ENCODE measurements at regions not wholly inside any gene's neighbourhood (a gene's known extent, or its start where the extent isn't known, plus 50 kb on each side); places are given as distances from the start of the nearest gene placed in this dataset.

DNA sequence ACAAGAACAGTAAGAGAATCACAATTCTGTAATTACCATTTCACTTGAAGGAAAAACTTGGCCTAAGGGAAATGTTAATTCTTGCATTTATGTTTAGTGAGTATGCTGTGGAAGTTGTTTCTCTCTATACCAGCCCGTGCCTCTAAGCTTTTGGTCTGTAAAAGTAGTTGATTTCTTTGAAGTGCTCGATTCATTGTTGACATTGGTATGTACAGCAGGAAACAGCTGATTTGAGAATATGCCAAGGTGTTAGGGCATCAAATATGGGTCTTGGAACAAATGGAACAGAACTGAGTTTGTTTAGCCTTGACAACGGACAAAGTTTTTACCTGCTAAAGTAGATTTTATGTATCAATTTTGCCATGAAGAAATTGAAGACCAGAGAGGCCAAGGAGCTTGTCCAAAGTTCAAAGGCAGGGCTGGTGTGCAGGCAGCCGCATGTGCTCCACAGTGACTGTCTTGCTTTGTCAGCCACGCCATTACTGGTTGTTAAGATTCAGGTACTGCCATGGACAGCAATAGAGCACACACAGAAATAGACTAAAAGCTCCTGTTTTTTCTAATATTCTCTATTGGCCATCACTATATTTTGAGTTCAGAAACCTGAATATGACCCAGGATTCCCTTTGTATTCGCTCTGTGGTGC lies 75.5 kb upstream of the TLR3 start:
- DNase-seq = no peak

DNA sequence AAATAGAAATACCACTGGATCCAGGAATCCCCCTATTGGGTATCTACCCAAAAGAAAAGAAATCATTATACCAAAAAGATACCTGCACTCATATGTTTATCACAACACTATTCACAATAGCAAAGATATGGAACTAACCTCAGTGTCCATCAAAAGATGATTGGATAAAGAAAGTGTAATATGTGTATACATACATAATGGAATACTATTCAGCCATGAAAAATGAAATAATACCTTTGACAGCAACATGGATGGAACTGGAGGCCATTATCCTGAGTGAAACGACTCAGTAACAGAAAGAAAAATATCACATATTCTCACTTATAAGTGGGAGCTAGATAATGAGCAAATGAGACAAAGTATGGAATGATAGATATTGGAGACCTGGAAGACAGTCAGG lies 74.2 kb upstream of the TLR3 start:
- DNase-seq = no peak

DNA sequence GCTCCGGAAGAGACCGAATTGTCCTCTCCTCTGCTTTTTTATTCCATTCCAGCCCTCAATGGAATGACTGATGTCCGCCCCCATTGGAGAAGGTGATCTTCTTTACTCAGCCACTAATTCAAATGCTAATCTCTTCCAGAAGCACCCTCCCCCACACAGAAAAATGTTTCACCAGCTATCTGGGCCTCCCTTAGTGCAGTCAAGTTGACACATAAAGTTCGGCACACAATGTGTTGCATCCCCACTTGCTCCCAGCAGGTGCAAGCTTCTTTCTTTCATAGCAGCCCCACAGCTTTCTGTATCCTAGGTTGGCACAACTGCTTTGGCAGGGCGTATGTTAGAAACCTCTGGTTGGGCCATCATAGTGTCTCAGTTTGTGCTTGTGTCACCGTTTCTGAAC lies 73.3 kb upstream of the TLR3 start:
- DNase-seq = no peak

DNA sequence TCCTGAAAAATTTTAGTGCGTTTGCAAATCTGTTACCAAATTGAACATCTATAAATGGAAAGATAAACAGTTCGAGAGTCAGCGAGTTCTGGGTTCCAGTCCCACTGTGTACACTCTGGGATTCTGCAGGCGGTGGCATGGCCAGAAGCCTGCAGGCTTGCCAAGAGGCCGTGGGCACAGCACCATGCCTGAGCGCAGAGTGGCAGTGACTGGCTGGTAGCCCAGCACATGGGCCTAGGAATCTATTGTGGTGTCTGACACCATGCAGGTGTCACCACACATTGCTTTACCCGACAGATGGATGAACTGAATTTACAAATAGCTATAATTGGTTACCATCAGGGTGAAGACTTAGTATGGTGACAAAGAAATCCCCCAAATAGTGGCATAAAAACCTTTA lies 71.7 kb upstream of the TLR3 start:
- no peak for DNase-seq

DNA sequence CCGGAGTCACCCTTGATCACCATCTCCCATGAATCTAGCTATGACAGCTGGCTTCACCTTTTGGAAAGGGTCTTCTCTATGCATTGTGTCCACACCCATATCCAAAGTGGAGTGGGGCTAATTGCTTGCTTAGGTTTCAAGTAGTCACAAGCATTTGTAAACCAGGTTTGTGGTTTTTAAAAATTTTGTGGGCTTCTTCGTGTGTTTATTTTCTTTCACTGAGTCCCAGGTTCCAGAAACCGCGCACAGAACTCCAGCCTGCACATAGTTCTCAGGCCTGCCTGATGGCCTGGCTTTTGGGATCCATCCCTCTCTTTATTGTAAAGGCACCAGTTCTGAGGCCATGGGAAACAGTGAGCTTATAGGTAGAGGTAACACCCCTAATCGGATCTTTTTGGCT lies 70.2 kb upstream of the TLR3 start:
- no peak for DNase-seq

DNA sequence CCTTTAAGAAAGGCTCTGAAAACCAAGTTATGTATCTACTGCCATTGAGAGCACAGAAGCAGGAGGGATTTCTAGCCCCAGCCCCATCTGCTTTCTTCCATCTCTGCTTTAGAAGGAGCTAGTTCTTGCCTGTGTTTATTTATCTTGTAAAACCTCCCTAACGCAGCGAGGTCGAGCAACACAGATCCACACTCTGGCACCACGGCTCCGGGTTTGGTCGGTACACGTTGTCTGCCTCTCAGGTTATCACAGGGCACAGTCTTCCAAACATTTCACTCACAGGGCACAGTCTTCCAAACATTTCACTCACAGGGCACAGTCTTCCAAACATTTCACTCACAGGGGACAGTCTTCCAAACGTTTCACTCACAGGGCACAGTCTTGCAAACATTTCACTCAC lies 69.7 kb upstream of the TLR3 start:
- DNase-seq = no peak

DNA sequence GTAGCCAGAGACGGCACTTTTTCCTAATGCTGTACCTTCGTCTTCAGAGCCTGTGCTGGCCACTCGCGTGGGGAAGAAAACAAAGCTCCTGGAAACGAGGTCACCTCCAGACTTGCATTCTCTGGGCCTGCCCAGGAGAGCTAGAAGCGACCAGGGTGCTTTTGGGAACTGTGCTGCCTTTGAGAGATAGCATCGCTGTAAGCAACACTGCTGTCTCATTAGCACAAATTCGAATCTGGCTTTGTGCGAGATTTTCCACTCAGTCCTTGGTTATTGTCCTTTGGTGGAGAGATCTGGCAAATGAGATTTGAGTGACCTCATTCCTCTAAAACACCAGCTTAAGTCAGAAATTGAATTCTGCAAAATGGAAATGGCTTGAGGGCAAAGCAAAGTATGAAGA lies 66.1 kb upstream of the TLR3 start:
- DNase-seq = no peak

DNA sequence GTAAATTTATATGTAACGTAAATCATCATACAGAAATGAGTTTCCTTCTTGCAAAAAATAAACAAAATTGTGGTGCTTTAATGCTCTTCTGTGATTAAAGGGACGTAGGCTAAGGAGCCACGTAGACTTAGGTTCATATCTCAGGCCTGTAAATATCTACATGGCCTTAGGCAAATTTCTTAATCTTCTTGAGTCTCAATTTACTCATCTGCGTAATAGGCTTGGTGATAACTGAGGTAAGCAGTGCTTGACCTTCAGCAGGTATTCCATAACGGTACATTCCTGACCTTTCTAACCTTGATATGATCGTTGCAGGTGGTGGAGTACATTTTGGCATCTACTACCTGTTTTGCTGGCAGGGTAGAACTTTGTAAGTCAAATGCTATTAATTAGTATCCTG lies 65.2 kb upstream of the TLR3 start:
- no peak for DNase-seq

DNA sequence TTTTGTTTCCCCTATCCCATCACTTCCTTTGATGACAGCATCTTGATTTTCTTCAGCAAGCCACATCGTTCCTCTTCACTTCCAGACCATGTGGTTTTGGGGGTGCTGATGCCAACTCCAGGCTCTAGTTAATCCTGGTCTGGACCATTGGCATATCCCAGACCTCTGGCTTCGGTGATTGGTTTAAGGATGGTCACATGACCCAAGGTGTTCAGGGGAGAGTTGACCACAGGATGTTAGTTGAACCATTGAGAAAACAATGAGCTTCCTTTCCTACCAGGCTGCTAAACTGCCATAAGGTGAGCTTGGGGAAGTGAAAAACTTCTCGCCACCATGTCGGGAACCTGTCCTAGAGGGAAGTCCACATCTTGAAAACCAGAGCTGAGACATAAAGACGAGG lies 60.9 kb upstream of the TLR3 start:
- no peak for DNase-seq

DNA sequence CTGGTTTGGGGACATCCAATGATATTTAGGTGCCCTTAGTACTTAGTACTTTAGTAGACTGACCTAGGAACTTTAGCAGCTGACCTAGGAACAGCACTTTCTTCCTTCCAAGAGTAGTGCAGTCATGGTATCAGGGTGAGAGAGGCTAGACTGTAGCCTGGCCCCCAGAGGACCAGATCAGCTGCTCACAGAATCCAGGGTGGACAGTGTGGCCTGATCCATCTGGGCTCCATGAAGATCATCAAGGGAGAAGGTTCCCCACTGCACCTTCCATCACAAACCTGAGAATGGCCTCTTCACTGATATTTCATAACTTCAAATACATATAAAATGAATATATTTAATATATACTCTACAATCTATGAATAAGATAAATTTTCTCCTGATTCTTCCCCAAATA lies 59.0 kb upstream of the TLR3 start:
- DNase-seq = no peak

DNA sequence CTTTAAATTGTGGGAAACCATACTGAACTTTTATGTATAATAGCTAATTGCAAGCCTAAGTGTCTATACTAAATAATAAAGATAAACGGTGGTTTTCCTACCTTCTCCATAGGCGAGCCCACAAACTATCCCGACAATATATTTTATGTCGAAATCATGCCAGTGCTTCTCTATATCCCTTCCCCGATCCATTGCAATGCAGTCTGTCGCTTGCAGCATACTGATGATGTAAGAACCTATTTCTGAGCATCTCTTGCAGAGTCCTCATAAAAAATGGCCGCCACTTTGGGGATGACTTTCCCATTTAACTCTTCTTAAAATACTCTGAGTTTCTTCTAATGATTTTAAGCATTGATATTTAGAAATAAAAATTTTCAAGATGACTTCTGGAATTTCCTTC lies 58.1 kb upstream of the TLR3 start:
- no peak for DNase-seq

DNA sequence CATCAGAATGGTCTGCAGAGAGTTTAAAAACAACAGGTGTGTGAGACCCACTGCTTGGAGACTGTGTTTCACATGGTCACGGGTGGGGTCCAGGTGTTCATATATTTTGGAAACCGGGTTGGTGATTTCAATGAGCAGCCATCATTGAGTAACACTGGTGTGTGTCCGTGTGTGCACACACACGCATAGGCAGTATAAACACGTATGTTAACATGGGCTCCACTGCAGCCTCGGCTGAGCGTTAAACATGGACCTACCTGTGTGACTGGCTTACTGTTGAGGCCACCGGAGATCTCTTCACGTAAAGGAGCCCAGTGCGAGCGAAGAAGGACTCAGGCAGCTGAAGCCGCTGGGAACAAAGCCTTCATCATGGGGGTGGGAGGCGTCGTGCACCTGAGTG lies 56.9 kb upstream of the TLR3 start:
- DNase-seq = no peak

DNA sequence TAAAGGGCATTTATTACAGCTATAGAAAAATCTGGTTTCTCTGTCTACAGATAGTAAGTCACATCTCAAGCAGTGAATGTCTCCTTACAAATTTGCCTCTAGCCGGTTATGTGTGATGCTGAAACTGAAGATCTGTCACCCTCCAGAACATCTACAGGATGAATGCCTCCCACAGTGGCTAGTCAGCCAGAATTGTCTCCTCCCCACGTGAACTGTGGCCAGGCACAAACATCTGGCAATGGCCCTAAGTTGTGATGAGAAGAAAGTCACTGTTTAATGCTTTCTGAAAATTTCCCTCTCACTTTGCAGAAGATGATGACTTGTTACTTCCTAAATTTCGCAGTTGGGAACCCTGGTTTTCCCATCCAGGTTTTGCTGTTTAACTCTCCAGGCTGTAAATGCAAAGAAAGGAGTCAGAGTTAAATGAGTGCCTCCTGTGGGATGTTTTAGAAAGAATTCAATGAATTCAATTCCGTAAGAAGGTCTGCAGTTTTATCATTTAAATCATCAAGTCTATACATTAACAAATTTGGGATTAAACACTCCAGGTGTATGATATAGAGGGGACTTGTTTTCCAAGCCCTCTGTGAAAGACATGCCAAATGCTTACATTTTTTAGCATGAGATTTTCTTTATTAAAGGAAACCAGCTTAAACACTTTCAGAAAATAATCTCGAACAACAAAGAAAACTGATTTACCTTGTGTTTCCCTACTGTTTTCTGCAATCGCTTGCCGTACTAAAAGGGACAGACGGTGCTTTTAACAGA lies 55.4 kb upstream of the TLR3 start:
- no peak for DNase-seq

DNA sequence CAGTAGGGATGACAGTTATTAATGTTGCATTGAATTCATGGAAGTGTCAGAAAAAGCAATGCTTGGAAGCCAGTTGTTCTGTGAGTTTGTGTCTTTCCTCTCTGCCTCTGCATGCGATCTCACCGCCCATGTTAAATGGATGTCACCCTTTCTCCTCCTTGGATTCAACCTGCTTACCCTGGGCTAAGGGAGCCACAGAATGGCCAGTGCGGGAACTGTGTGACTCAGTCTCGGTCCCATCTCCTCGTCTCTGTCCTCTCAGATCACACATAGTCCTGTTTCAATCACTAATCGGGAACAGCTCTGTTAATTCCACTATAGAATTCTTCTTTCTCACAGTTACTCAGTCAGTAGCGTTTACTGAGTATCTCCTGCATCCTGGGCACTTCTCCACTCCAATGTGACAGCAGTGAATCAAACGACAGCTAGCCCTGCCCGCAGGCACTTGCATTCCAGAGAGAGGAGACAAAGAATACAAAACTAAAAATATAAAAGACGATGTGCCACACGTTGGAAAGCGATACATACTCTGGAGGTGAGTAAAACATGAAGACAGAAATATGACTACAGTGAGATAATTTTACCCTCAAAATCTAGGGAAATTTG lies 53.6 kb upstream of the TLR3 start:
- DNase-seq = no peak

DNA sequence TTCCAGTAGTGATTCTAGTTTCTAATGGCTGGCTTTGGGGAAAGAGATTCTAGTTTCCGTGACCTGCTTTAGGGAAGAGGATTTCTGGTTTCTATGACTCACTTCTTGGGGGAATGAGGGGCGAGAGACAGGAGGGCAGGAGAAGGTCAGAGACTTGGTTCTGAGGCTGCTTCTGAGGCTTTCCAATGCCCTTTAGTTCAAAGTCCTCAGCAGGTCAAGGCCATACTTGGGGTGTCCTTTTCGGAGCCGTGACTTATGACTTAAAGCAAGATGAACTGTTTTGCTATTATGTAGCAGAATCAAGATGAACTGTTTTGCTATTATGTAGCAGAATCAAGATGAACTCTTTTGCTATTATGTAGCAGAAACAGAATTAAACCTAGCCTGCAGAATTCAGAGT lies 52.2 kb upstream of the TLR3 start:
- no peak for DNase-seq

DNA sequence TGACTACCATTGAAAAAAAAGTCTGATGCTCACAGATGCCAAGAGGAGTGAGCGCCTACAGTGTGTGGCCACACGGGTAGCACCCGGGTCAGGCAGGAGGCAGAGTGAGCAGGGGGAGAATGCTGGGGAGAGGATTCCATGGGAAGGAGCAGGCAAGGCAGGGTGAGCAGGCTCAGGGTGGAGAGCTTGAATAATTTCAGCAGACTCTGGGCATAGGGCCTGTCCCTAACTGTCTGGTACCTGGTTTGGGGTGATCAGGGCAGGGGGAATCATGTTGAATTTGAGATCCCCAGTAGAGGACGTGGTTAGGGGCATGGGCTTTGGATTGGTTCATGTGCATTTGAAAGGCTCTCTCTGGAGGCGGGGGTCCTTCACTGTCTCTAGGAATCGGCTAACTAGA lies 51.2 kb upstream of the TLR3 start:
- DNase-seq = no peak

DNA sequence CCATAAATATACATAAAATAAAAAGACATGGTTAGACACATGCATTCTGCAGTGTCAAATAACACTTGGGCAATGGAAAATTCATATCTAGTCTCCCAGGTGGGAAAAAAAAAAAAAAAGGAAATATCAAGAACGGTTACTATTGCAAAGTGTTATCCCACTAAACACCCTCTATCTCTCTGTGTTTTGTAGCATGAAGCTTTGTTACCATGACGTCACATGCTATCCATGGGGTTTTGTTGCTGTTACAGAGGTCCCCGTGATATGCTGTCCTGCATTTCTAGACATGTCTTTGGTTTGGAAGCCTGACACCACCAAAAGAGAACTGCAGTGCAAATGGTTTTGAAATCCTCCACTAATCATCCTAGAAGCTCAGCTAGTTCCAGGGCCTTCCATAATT lies 50.7 kb upstream of the TLR3 start:
- DNase-seq = no peak

DNA sequence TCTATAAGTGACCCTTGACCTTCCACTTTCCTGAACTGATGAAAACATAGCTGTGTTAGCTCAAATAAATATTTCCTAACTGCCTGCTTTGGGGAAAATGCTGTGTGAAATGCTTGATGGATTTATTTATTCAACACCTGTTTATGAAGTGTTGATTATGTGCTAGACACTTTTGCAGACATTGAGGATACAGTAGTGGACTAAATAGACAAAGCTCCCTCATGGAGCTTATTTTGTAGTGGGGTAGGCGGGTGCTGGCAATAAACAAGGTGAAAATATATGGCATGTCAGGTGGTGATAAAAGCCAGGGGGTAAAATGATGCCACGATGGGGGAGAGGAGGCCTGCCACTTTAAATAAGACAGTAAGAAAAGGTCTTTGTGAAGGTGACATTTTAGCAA lies 50.2 kb upstream of the TLR3 start:
- no peak for DNase-seq

All from right hindlimb (tissue), 1 donor.